Naive thymus-derived CD8-positive, alpha-beta T cell (primary cell): ENCODE measurements at regions not wholly inside any gene's neighbourhood (a gene's known extent, or its start where the extent isn't known, plus 50 kb on each side); places are given as distances from the start of the nearest gene placed in this dataset.

Experiments used
- ATAC-seq, 2 donors: fragments of 150-1000 bp; cut with Tn5 transposase in 1 of 2; sonication (Bioruptor Pico), chemical (Tn5 transposase) in 1 of 2; 1 replicate in 1 of 2; 2 replicates in 1 of 2; pipeline ENCODE4 v1.10.0; 2021; ENCODE audit warnings: mild to moderate bottlenecking in 2 of 2, moderate library complexity in 2 of 2
- POLR2A ChIA-PET: fragments of 350-600 bp; sonication (Branson Sonifier 250); formaldehyde crosslinking; loops from one replicate; lab custom pipeline; 2021; ENCODE audit warnings: antibody characterized with exemption; lab: Charles Lee
- DNase-seq, 10 donors: peaks; one replicate each; pipeline versions ENCODE4 v3.0.0 to v3.0.0-alpha.2; 2020 to 2022
- H3K27ac Mint-ChIP-seq, 10 donors: one replicate each; pipeline ENCODE4 v1.8.0; 2020 to 2022; ENCODE audit warnings: mild to moderate bottlenecking in 10 of 10, mixed read lengths in 10 of 10, moderate library complexity in 4 of 10, inconsistent platforms in 1 of 10
- H3K27me3 Mint-ChIP-seq, 5 donors: one replicate each; pipeline ENCODE4 v1.8.0; 2021 to 2022; ENCODE audit warnings: mixed read lengths in 5 of 5
- H3K36me3 Mint-ChIP-seq, 3 donors: one replicate each; pipeline ENCODE4 v1.8.0; 2020 to 2022; ENCODE audit warnings: mixed read lengths in 3 of 3, mild to moderate bottlenecking in 2 of 3, inconsistent platforms in 1 of 3
- H3K4me1 Mint-ChIP-seq, 4 donors: one replicate each; pipeline ENCODE4 v1.8.0; 2021 to 2022; ENCODE audit warnings: mixed read lengths in 4 of 4
- H3K4me3 Mint-ChIP-seq, 10 donors: one replicate each; pipeline ENCODE4 v1.8.0; 2020 to 2022; ENCODE audit warnings: mild to moderate bottlenecking in 10 of 10, mixed read lengths in 10 of 10, moderate library complexity in 6 of 10, inconsistent platforms in 1 of 10
- H3K9me3 Mint-ChIP-seq, 9 donors: one replicate each; pipeline ENCODE4 v1.8.0; 2020 to 2022; ENCODE audit warnings: mixed read lengths in 9 of 9, mild to moderate bottlenecking in 3 of 9, inconsistent platforms in 1 of 9, moderate library complexity in 1 of 9

DNA sequence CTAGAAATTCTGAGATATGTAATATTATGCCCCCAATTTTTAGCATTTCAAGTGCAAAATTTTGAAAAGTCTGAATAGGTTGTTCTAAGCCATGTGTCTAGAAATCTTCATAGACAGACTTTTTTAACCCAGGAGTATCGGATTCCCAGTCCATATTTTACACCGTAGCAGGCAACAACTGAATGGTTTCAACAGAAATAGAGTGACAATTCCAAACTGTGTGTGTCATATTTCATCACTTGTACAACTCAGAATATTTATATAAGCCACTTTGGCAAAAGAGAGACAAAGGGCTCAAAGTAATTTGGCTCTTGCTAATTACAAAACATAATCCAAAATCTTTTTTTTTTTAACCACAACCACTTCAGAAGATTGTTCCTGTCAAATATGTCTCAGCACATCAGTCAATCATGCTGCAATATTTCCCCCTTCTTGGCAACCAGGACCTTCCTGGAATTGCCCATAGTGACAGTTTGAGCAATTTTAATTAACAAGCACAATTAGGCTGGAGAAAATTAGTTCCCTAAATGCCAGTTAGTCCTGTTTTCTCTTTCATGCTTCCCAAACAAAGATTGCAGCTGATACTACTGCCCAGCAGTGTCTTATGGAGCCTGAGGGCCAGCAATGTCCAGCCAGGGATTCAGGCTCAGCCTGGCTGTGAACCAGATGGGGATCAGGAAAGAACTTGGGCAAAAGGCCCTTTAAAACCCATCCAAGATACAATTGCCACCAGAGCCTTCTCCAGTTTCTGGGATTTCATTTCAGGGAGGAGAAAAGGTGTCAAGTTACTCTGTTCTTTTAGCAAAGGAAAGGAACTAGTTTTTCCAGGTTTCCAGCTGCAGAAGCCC is 533.3 kb upstream of the GHITM start:
- POLR2A ChIA-PET = no interaction called here
- H3K27ac Mint-ChIP-seq = no peak overlapping the region
- no peaks in the 10 kb centered on the region for H3K4me1 Mint-ChIP-seq
- H3K27me3 Mint-ChIP-seq = peaks cover 0 to 1% (median 0%) of the 10 kb centered on the region in 5 donors
- no peak overlapping the region for H3K4me3 Mint-ChIP-seq
- peaks cover 0 to 26% (median 8%) of the 10 kb centered on the region in 9 donors for H3K9me3 Mint-ChIP-seq
- no peaks in the 10 kb centered on the region for H3K36me3 Mint-ChIP-seq
- DNase-seq (no peak), ATAC-seq (no peak)

DNA sequence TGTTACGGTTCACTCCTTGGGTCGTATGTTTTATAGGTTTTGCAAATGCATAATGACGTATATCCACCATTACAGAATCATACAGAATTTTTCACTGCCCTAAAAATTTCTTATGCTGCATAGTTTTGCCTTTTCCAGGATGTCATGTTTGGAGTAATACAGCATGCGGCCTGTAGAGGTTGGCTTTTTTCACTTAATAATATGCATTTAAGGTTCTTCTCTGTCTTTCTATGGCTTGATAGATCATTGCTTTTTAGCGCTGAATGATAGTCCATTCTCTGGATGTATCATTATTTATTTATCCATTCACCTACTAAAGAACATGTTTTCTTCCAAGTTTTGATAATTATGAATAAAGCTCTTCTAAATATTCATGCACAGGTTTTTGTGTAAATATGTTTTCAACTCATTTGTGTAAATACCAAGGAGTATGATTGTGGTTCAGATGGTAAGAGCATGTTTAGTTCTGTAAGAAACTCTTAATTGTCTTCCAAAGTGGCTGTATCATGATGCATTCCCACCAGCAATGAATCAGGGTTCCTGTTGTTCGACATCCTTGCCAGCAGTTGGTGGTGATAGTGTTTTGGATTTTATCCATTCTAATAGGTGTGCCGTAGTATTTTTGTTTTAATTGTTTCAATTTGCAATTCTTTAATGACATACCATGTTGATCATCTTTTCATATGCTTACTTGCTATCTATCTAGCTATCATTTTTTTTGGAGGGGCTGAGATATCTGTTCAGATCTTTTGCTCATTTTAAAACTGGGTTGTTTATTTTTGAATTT is 531.2 kb upstream of the GHITM start:
- ATAC-seq = no peak
- Mint-ChIP-seq H3K27ac (no peak overlapping the region), H3K4me3 (no peak overlapping the region), H3K36me3 (no peaks in the 10 kb centered on the region), H3K27me3 (peaks cover 0 to 1% (median 0%) of the 10 kb centered on the region in 5 donors), H3K9me3 (peaks cover 0 to 23% (median 7%) of the 10 kb centered on the region in 9 donors), H3K4me1 (no peaks in the 10 kb centered on the region)
- POLR2A ChIA-PET = no interaction called here
- no peak for DNase-seq

DNA sequence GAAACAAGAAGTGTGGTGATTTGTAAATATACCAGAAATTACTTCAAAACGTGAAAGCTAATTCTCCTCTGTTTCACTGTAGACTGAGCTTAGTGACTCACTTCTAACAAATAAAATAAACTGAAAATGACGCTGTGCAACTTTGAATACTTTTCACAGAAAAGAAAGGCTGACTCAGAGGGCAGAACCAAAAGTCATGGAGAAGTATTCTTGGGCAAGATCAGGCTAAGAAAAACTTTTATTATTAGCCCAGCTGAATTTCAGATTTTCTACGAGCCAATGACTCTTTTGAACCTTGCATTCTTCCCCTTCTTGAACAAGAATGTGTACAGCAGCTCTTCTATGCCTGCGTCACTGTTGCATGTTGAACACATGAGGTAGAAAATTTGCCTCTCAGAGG is 527.3 kb upstream of the GHITM start:
- no peak for ATAC-seq
- POLR2A ChIA-PET = no interaction called here
- H3K4me1 Mint-ChIP-seq = no peaks in the 10 kb centered on the region
- peaks cover 0 to 1% (median 0%) of the 10 kb centered on the region in 5 donors for H3K27me3 Mint-ChIP-seq
- H3K36me3 Mint-ChIP-seq = no peaks in the 10 kb centered on the region
- H3K9me3 Mint-ChIP-seq = peaks cover 0 to 11% (median 5%) of the 10 kb centered on the region in 9 donors
- DNase-seq = no peak
- H3K4me3 Mint-ChIP-seq = no peak overlapping the region
- no peak overlapping the region for H3K27ac Mint-ChIP-seq

DNA sequence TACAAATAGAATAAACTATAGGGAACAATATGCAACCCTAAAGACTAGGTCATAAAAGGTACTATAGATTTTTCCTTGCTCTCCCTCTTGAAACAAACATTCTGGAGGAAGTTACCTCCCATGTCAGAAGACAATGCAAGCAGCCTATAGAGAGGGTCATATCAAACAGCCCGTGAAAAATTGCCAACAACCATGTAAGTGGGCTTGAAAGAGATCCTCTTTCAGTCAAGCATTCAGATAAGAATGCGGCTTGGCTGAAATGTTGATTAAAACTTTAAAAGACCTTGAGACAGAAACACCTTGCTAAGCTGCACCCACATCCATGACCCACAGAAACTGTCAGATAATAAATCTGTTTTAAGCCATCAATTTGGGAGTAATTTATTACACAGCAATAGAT is 526.6 kb upstream of the GHITM start:
- Mint-ChIP-seq H3K9me3 (peaks cover 0 to 11% (median 5%) of the 10 kb centered on the region in 9 donors), H3K27ac (no peak overlapping the region), H3K27me3 (no peaks in the 10 kb centered on the region), H3K4me3 (no peak overlapping the region), H3K36me3 (no peaks in the 10 kb centered on the region), H3K4me1 (no peaks in the 10 kb centered on the region)
- POLR2A ChIA-PET = no interaction called here
- DNase-seq (no peak), ATAC-seq (no peak)

DNA sequence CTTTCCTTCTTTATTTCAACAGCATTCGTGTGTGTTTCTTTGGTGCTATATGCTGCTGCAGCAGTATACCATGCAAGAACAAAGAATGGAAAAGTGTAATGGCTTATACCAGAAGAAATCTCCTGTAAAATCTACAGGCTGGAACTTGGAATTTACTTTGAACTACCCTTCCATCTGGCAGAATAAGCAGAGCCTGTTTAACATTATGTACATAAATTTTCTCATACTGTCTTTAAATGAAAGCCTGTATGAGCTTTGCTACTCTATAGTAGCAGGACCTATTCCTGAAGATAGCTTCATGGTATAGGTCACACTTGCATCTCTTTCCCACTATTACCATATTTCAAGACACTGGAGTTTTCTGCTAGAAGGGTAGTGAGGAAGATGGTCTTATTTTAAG is 522.1 kb upstream of the GHITM start:
- Mint-ChIP-seq H3K36me3 (no peaks in the 10 kb centered on the region), H3K27ac (peak overlapping the region in 1 of 10 donors; percentile 21), H3K9me3 (peaks cover 0 to 5% (median 0%) of the 10 kb centered on the region in 9 donors), H3K27me3 (no peaks in the 10 kb centered on the region), H3K4me1 (no peaks in the 10 kb centered on the region), H3K4me3 (no peak overlapping the region)
- DNase-seq (no peak), ATAC-seq (no peak)
- POLR2A ChIA-PET = no interaction called here

DNA sequence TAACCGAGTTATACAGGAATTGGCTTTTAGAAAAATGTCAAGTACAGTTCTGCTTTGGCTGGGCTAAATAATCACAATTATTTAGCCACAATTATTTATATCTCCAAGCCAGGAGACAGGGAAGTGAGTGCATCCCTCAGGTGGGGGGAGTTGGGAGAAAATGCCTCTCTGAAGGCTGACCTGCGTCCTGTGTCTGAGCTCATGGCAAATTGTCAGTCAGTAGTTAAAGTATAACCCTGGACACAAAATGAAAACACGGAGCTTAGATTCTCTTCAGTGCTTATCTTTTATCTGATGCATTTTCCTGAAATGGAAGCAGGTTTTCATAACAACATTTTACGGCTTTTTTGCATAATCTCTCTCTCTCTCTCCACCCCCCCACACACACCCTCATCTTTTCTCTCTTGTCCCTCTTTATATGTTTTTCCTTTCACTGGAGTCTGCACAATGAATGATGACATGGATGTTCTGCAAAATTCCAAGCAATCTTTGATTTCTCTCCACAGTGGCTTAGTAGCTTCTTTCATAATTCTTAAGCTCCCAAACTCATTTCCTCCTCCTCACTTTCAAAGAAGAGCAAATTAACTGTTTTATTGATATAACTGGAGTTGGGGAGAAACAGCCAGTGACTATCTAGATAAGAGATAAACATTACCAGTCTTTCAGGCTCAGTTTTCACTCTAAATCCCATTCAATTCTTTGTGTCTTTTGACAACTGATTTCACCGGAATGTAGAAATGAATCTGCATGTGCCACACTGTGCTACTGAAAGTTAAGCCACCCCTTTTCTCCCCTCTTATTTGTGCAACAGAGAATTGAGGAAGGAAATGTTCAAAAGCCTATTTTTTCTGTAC is 521.4 kb upstream of the GHITM start:
- Mint-ChIP-seq H3K4me1 (no peaks in the 10 kb centered on the region), H3K9me3 (peaks cover 0 to 3% (median 0%) of the 10 kb centered on the region in 9 donors), H3K36me3 (no peaks in the 10 kb centered on the region), H3K4me3 (no peak overlapping the region), H3K27me3 (no peaks in the 10 kb centered on the region), H3K27ac (no peak overlapping the region)
- POLR2A ChIA-PET = no interaction called here
- DNase-seq (no peak), ATAC-seq (no peak)

DNA sequence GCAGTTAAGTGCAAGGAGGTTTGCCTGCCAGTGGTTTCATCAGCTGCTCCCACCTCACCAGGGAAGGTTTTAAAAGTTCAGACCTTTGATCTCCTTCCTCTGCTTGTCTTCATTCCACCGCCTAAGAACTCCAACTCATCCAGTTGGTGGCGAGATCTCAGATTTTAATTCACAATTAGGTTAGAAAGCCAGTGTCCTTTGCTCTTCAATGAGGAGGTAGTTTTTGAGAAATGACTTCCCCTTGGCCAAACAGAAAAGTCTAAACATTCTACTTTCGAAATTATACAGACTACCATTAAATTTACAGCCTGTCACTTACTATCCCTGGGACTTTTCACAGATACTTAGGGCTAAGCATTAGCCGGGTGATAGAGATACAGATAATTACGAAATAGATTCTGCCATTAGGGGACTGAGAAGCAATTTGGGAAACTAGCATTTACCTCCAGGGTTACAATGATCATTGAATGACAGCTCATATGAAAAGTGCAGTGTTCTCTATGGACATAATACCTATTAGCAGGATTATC is 513.4 kb upstream of the GHITM start:
- Mint-ChIP-seq H3K36me3 (no peaks in the 10 kb centered on the region), H3K27me3 (no peaks in the 10 kb centered on the region), H3K27ac (no peak overlapping the region), H3K9me3 (peaks cover 0 to 11% (median 4%) of the 10 kb centered on the region in 9 donors), H3K4me1 (no peaks in the 10 kb centered on the region), H3K4me3 (no peak overlapping the region)
- DNase-seq = no peak
- no peak for ATAC-seq
- POLR2A ChIA-PET = no interaction called here

DNA sequence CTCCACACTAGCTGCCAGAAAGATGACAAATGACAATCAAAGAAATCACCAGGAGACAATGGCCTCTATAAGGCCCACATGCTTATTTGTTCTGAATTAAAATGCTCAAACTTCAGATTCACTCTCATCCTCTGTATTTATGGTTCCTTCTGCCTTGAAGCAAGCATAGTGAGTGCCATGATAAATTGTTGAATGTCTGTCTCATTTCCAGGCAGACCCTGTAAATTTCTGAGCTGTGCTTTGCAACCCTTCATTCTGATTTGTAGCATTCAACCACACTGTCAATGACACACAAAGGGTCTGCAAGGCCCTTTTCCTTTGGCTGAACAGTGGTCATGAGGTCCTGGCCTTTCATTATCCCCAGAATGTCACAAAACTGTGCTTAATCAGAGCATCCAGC is 506.6 kb upstream of the GHITM start:
- H3K36me3 Mint-ChIP-seq = no peaks in the 10 kb centered on the region
- POLR2A ChIA-PET = no interaction called here
- ATAC-seq (no peak), DNase-seq (no peak)
- H3K4me1 Mint-ChIP-seq = no peaks in the 10 kb centered on the region
- H3K4me3 Mint-ChIP-seq = no peak overlapping the region
- no peaks in the 10 kb centered on the region for H3K27me3 Mint-ChIP-seq
- peaks cover 0 to 33% (median 2%) of the 10 kb centered on the region in 9 donors for H3K9me3 Mint-ChIP-seq
- H3K27ac Mint-ChIP-seq = no peak overlapping the region

DNA sequence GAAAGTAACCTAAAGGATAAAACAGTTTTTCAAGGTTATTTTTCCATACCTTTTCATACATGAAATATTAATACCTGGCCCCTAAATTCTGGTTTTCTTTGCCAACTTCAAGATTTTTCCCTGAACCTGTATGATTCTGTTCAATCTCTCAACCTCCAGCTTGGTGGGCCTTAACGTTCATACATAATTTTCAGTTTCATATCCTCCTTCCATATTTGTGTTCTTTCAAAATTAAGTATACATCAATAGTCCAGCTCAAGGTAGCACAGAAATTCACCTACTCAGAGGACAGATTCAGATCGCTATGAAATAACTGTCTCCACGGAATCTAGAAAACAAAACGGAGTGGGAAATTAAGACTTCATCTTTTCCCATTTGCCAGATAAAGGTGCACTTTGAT is 505.8 kb upstream of the GHITM start:
- POLR2A ChIA-PET = no interaction called here
- Mint-ChIP-seq H3K4me1 (no peaks in the 10 kb centered on the region), H3K36me3 (no peaks in the 10 kb centered on the region), H3K4me3 (no peak overlapping the region), H3K27me3 (no peaks in the 10 kb centered on the region), H3K27ac (no peak overlapping the region), H3K9me3 (peaks cover 0 to 33% (median 2%) of the 10 kb centered on the region in 9 donors)
- DNase-seq (no peak), ATAC-seq (no peak)

DNA sequence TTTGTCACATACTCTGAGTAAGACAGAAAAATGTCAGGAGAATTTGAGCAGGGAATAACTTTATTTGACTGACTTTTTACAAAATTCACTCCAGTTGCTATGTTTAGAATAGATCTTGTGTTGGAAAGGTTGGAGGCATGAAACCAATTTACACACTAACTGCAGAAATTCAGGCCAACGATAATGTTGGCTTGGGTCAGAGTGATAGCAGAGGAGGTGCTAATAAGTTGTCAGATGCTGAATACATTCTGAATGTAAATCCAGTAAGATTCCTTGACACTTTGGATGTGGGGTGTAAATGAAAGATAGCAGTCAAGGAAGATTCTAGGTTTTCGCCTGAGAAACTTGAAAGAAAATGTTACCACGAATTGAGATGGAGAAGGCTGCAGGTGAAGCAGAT is 502.5 kb upstream of the GHITM start:
- no peak for ATAC-seq
- POLR2A ChIA-PET = no interaction called here

DNA sequence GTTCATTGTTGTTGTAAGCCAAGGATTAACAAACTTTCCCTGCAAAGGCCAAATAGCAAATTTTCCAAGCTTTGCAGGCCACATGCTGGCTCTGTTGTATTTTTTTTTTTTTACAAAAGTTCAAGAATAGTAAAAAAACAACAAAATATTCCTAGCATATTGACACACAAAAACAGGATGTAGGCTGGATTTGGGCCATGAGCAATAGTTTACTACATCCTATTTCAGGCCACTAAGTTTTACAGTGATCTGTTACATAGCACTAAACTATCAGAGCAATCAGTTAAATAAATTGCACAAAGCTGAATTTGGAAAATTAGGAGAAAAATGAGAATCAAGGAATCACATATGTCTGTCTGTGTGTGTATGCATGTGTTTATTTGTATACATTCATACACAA is 491.8 kb upstream of the GHITM start:
- no peak overlapping the region for H3K4me3 Mint-ChIP-seq
- no peak overlapping the region for H3K27ac Mint-ChIP-seq
- H3K36me3 Mint-ChIP-seq = no peaks in the 10 kb centered on the region
- H3K4me1 Mint-ChIP-seq = no peaks in the 10 kb centered on the region
- POLR2A ChIA-PET = no interaction called here
- ATAC-seq (no peak), DNase-seq (no peak)
- no peaks in the 10 kb centered on the region for H3K27me3 Mint-ChIP-seq
- peaks cover 0 to 7% (median 0%) of the 10 kb centered on the region in 9 donors for H3K9me3 Mint-ChIP-seq

More for the DNA sequence above, 502.5 kb upstream of the GHITM start:
- Mint-ChIP-seq H3K36me3 (no peaks in the 10 kb centered on the region), H3K4me1 (no peaks in the 10 kb centered on the region), H3K27ac (no peak overlapping the region), H3K27me3 (no peaks in the 10 kb centered on the region), H3K9me3 (peaks cover 0 to 33% (median 0%) of the 10 kb centered on the region in 9 donors), H3K4me3 (no peak overlapping the region)
- no peak for DNase-seq

DNA sequence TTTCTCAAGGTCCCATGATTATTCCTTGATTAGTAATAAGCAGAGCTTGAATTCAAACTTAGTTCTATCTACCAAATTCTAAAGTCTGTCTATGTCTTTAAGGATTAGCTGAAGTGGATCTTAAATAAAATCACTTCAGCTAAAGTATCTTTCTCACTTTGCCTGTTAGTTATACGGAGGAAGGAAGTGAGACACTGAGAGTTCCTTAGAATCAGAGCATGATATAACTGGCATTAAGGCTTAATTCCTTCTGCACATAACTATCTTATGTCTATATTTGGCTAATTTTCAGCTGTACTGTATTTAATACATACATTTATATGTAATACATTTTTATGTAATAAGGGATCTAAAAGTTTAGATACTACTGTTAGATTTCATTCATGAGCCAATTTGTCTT is 491.1 kb upstream of the GHITM start:
- no peak for ATAC-seq
- H3K9me3 Mint-ChIP-seq = peaks cover 0 to 7% (median 0%) of the 10 kb centered on the region in 9 donors
- no peak overlapping the region for H3K4me3 Mint-ChIP-seq
- POLR2A ChIA-PET = no interaction called here
- no peak overlapping the region for H3K27ac Mint-ChIP-seq
- H3K27me3 Mint-ChIP-seq = no peaks in the 10 kb centered on the region
- DNase-seq = no peak
- H3K36me3 Mint-ChIP-seq = no peaks in the 10 kb centered on the region
- H3K4me1 Mint-ChIP-seq = no peaks in the 10 kb centered on the region
